GM19452 (cell line): ENCODE measurements at regions not wholly inside any gene's neighbourhood (a gene's known extent, or its start where the extent isn't known, plus 50 kb on each side); places are given as distances from the start of the nearest gene placed in this dataset.

Experiments
- ATAC-seq: cut with Tn5 transposase; IDR thresholded peaks from one replicate; pipeline ENCODE4 v1.9.1; 2021; ENCODE audit not compliant: unreplicated experiment

- ATAC-seq = no peak
These were observed 56.4 kb upstream of the HAAO start for GRCh38 chr2:42848726-42849290.

GRCh38 chr2:42848265-42848664, 55.9 kb upstream of the HAAO start:
- ATAC-seq = no peak

- ATAC-seq = no peak
These were observed 55.3 kb upstream of the HAAO start for GRCh38 chr2:42847596-42848151.

- no peak for ATAC-seq
These were observed 54.7 kb upstream of the HAAO start for GRCh38 chr2:42846932-42847595.

- no peak for ATAC-seq
These were observed 53.6 kb upstream of the HAAO start for GRCh38 chr2:42846026-42846425.

GRCh38 chr2:42844901-42845821, 52.8 kb upstream of the HAAO start:
- no peak for ATAC-seq

- ATAC-seq = no peak
These were observed 52.0 kb upstream of the HAAO start for GRCh38 chr2:42844366-42844765.

- no peak for ATAC-seq
These were observed 51.2 kb upstream of the HAAO start for GRCh38 chr2:42843611-42844010.

GRCh38 chr2:42843131-42843530, 50.7 kb upstream of the HAAO start:
- ATAC-seq = no peak

GRCh38 chr2:42842466-42842865, 50.1 kb upstream of the HAAO start:
- no peak for ATAC-seq
